Skeletal muscle tissue (tissue), 3 donors: ENCODE measurements at regions not wholly inside any gene's neighbourhood (a gene's known extent, or its start where the extent isn't known, plus 50 kb on each side); places are given as distances from the start of the nearest gene placed in this dataset.

Experiments used
- H3K27ac ChIP-seq: one replicate; pipeline ENCODE4 v1.7.0; 2013; ENCODE audit warnings: mild to moderate bottlenecking, low read depth, low read length, inconsistent platforms
- H3K27me3 ChIP-seq, 3 donors: one replicate each; pipeline ENCODE4 v1.7.0; 2013; ENCODE audit warnings: low read length in 3 of 3; ENCODE audit not compliant: control insufficient read depth in 3 of 3, insufficient read depth in 3 of 3
- H3K36me3 ChIP-seq, 3 donors: one replicate each; pipeline ENCODE4 v1.7.0; 2013; ENCODE audit warnings: low read length in 3 of 3; ENCODE audit not compliant: control insufficient read depth in 3 of 3, insufficient read depth in 3 of 3
- H3K4me1 ChIP-seq, 3 donors: one replicate each; pipeline ENCODE4 v1.7.0; 2013; ENCODE audit warnings: low read length in 3 of 3, mild to moderate bottlenecking in 3 of 3; ENCODE audit not compliant: control insufficient read depth in 3 of 3, insufficient read depth in 3 of 3
- H3K4me3 ChIP-seq, 3 donors: one replicate each; pipeline ENCODE4 v1.7.0; 2013; ENCODE audit warnings: low read length in 3 of 3
- H3K9ac ChIP-seq, 3 donors: one replicate each; pipeline ENCODE4 v1.7.0; 2013; ENCODE audit warnings: low read length in 3 of 3, mild to moderate bottlenecking in 3 of 3, moderate library complexity in 2 of 3, low read depth in 1 of 3
- H3K9me3 ChIP-seq, 3 donors: one replicate each; pipeline ENCODE4 v1.7.0; 2013; ENCODE audit warnings: low read length in 3 of 3; ENCODE audit not compliant: control insufficient read depth in 3 of 3
- donor health status: Osteomylitis.

DNA sequence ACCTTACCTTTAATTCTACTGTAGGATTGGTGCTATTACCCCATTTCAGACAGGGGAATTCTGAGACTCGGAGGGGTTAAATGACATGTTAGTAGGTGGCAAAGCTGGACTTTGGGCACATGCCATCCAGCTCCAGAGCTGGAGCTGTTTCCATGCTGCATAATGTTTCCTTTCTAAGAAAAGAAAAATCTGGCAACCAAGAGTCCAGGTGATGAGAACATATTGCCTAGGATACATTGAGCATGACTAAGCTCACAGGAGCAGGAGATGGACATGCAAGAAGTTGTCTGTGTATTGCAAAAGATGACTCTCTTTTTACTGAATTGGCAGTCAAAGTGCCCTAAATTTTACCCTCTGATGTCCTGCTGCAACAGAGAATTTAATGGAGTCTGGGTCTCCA lies 150.8 kb upstream of the SYT13 start:
- no peaks in the 10 kb centered on the region for H3K9me3 ChIP-seq
- no peaks in the 10 kb centered on the region for H3K36me3 ChIP-seq
- H3K27ac ChIP-seq: no peak overlapping the region
- no peak overlapping the region for H3K9ac ChIP-seq
- peaks cover 0 to 11% (median 7%) of the 10 kb centered on the region in 3 donors for H3K4me1 ChIP-seq
- H3K27me3 ChIP-seq: peaks cover 10 to 11% (median 10%) of the 10 kb centered on the region in 3 donors
- H3K4me3 ChIP-seq: no peak overlapping the region

DNA sequence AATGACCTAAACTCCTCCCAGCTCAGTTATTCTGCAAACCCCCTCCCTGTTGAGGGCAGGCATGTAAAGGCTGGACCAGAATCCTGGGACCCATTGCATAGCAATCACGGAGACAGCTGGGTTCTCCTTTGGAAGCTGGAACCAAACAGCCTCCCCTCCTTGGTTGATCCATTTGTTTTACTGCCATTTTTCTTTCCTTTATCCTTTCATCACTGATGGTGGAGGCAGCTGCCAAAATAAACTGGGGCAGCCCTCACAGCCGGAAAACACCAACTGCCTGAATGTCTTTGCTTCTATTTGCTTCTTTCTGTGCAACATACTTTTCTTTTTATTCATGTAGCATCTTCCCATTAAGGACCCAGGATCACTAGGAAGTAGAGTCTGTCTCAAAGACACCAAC lies 150.0 kb upstream of the SYT13 start:
- H3K27ac ChIP-seq: no peak overlapping the region
- no peaks in the 10 kb centered on the region for H3K36me3 ChIP-seq
- H3K9ac ChIP-seq: no peak overlapping the region
- no peak overlapping the region for H3K4me3 ChIP-seq
- no peaks in the 10 kb centered on the region for H3K9me3 ChIP-seq
- H3K4me1 ChIP-seq: peaks cover 0 to 11% (median 7%) of the 10 kb centered on the region in 3 donors
- peaks cover 10 to 11% (median 10%) of the 10 kb centered on the region in 3 donors for H3K27me3 ChIP-seq

DNA sequence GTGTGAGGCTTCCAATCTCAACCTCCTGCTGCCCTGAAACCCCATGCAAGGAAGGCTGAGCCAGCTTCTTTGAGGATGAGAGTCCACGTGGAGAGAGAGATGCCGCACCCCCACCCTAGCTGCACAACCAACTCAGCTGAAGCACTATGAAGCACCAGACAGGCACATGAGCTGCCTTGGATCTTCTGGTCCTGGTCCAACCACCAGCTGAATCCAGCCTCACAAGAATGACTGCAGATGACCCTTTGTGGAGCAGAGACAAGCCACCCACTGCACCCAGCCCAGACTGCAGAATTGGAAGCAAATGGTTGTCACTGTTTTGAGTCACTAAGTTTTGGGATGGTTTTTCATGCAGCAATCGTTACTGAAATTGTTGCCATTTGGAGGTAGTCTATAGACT lies 149.6 kb upstream of the SYT13 start:
- Histone ChIP-seq H3K9ac (no peak overlapping the region), H3K27ac (no peak overlapping the region), H3K36me3 (no peaks in the 10 kb centered on the region), H3K27me3 (peaks cover 8 to 11% (median 10%) of the 10 kb centered on the region in 3 donors), H3K4me3 (no peak overlapping the region), H3K9me3 (no peaks in the 10 kb centered on the region), H3K4me1 (peaks cover 0 to 11% (median 7%) of the 10 kb centered on the region in 3 donors)

DNA sequence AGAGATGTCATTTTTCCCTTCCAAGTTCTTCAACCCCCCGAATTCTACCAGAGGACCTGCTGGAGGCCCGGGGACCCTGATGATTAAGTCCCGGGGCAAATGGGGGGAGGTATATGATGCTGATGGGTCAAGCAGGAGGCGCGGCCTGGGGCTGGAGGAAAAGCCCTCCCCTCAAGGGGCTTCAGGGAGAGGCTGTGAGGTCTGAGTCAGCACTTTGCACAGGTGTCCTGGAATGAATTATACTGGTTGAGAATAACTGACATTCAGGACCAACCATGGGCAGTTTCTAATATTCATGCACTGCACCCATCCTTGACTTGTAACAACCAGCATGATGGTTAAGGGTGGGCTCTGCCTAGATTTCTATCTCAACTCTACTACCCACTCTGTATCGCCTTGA lies 146.8 kb upstream of the SYT13 start:
- H3K27me3 ChIP-seq: peaks cover 10 to 16% (median 14%) of the 10 kb centered on the region in 3 donors
- peaks cover 0 to 11% (median 7%) of the 10 kb centered on the region in 3 donors for H3K4me1 ChIP-seq
- no peak overlapping the region for H3K27ac ChIP-seq
- H3K9ac ChIP-seq: no peak overlapping the region
- H3K36me3 ChIP-seq: no peaks in the 10 kb centered on the region
- no peak overlapping the region for H3K4me3 ChIP-seq
- no peaks in the 10 kb centered on the region for H3K9me3 ChIP-seq

DNA sequence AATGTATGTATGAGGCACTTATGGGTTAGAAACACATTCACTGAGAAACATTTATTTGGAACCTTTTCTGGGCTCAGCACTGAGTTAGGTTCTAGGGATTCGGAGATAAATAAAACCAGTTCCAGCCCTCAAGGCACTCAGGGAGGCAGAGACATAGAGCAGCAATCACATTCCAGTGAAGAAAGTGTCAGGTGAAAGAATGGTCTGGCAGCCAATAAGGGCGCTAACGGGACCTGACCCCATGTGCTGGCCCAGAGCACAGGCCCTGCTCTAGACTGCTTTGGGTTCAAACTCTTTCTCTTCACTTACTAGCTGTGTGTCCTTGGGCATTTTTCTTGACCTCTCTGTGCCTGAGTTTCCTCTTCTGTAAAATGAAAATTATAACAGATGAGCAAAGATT lies 146.0 kb upstream of the SYT13 start:
- H3K27ac ChIP-seq: no peak overlapping the region
- H3K9me3 ChIP-seq: no peaks in the 10 kb centered on the region
- peaks cover 8 to 19% (median 15%) of the 10 kb centered on the region in 3 donors for H3K27me3 ChIP-seq
- no peaks in the 10 kb centered on the region for H3K36me3 ChIP-seq
- no peak overlapping the region for H3K9ac ChIP-seq
- peaks cover 0 to 11% (median 7%) of the 10 kb centered on the region in 3 donors for H3K4me1 ChIP-seq
- H3K4me3 ChIP-seq: no peak overlapping the region

DNA sequence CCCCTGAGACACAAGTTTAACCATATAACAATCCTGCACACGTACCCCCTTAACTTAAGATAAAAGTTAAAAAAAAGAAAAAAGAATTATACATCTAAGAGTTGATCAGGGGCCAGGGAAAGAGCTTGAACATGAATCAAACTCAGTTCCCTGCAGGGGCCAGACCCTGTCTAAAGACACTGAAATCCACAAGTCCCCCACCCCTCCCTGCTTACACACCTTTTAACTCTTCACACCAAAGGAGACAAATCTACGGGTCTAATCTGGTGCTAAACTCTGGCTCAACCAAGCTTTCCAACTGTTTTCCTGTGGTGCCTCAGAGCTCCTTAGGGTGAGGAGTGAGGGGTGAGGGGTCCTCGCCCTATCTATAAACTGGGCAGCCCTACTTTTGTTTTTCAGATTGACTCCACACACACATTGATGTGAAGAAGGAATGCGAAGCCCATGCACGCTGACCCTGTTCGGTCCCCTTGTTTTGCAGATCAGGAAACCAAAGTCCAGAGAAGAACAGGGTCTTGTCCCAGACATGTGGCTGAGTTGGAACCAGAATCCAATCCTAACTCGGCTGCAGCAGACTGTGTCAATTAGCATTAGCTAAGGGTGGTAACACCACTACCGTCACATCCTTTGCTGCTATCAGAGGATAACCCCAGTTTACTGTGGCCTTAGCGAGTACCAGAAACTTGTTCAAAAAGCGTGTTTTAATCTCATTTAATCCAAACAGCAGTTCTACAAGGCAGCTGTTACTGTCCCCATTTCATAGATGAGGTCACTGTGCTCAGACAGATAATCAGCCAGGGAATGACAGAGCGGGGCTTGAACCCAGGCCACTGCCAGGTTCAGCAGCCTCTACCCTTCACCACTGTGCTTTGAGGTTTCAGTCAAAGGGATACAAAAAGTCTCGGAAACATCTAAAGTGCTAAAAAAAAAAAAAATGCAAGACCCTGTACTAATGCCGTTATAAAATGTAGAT lies 145.2 kb upstream of the SYT13 start:
- no peaks in the 10 kb centered on the region for H3K9me3 ChIP-seq
- H3K27ac ChIP-seq: no peak overlapping the region
- H3K4me3 ChIP-seq: no peak overlapping the region
- H3K27me3 ChIP-seq: peaks cover 8 to 20% (median 19%) of the 10 kb centered on the region in 3 donors
- H3K4me1 ChIP-seq: peaks cover 0 to 5% (median 2%) of the 10 kb centered on the region in 3 donors
- no peak overlapping the region for H3K9ac ChIP-seq
- H3K36me3 ChIP-seq: no peaks in the 10 kb centered on the region

DNA sequence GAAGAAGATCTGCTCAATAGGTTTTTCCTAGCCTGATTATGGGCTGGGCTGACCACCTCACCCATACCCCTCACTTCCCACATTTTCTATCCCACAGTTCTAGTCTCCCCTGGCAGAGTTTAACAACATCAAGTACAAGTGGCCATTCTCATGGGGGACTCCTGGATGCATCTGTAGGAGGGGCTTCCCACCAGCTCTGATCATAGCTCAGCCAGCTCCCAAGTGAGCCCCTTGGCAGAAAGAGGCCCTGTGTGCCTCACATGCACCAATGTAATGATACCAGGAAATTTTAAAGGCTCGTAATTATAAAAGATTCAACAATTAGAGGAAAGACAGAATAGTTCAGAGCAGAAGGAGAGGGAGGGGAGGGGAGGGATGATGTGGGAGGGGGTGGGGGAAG lies 144.2 kb upstream of the SYT13 start:
- no peak overlapping the region for H3K27ac ChIP-seq

DNA sequence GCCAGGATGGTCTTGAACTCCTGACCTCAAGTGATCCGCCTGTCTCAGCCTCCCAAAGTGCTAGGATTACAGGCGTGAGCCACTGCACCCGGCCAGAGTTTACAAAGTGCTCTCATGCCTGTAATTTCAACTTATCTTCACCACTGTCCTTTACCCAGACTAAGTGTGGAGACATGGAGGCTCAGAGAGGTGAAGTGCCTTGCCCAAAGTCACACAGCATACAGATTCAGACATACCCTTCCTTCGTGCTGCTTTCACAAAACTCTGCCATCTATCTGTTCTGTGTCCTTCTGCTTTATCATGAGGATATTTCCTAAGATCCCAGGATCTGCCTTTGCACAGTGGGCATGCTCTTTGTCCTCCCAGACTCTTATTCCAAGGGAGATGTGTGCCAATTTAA lies 143.6 kb upstream of the SYT13 start:
- no peaks in the 10 kb centered on the region for H3K4me1 ChIP-seq
- H3K4me3 ChIP-seq: no peak overlapping the region
- H3K9me3 ChIP-seq: no peaks in the 10 kb centered on the region
- no peak overlapping the region for H3K9ac ChIP-seq
- no peaks in the 10 kb centered on the region for H3K36me3 ChIP-seq
- H3K27me3 ChIP-seq: peaks cover 4 to 14% (median 11%) of the 10 kb centered on the region in 3 donors
- H3K27ac ChIP-seq: no peak overlapping the region

More for the DNA sequence above, 144.2 kb upstream of the SYT13 start:
- Histone ChIP-seq H3K36me3 (no peaks in the 10 kb centered on the region), H3K4me3 (no peak overlapping the region), H3K27me3 (peaks cover 4 to 18% (median 17%) of the 10 kb centered on the region in 3 donors), H3K9ac (no peak overlapping the region), H3K4me1 (no peaks in the 10 kb centered on the region), H3K9me3 (no peaks in the 10 kb centered on the region)

DNA sequence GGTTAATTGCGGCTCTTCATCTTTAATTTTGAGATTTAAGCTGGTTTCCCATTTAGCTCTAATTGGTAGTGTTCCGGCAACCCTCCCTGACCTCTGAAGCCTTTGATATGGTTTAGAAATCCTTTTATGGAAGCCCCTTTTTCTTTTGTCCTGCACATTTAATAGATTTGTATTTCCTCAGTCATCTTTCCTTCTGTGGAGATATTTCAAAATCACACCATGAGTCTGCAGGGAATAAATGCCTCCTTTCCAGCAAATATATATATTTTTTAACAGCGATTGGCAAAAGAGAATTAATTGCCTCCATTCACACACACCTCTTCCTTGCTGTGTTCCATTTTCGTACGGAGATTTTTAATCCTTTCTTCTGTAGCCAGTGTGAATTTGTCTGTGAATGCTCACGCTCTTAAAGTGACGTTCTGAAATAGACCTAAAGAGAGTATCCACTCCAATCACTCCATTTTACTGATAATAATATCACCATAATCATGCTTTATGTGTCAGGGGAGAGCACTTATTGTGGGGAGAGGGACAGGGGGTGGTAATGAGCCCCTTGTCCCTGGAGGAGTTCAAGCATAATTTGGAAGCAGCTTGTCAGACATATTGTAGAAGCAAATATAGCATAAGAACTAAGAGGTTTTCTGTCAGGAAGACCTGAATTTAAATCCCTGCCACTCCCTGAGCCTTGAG lies 142.5 kb upstream of the SYT13 start:
- Histone ChIP-seq H3K4me3 (no peak overlapping the region), H3K27me3 (peaks cover 0 to 14% (median 9%) of the 10 kb centered on the region in 3 donors), H3K36me3 (no peaks in the 10 kb centered on the region), H3K4me1 (no peaks in the 10 kb centered on the region), H3K9me3 (no peaks in the 10 kb centered on the region), H3K27ac (no peak overlapping the region), H3K9ac (no peak overlapping the region)

DNA sequence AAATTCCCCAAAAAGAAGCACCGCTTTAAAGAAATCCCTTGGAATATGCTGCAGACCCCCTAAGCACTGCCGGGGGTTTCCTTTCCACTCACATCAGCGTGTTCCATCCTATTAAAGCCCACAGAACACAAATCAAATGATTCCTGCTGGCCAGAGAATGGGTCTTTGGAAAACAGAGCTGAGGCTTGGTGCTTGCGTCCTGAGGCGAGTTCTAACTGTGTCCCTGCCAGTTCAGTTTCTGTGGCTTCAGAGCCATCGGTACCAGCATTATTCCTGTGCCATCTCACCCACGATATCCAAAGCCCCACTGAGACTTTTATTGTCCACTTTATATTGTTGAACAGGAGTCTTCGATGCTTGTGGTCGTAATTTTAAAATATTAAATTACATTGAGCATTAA lies 142.0 kb upstream of the SYT13 start:
- Histone ChIP-seq H3K9me3 (no peaks in the 10 kb centered on the region), H3K36me3 (no peaks in the 10 kb centered on the region), H3K4me3 (no peak overlapping the region), H3K27ac (no peak overlapping the region), H3K4me1 (no peaks in the 10 kb centered on the region), H3K27me3 (peaks cover 0 to 14% (median 9%) of the 10 kb centered on the region in 3 donors), H3K9ac (no peak overlapping the region)
